Stimulated activated memory B cell treated with anti-CD40 and anti-IgM and Interleukin-4, amounts not matched to agents 10 μg/mL and 1 μg/mL and 100 μg/mL, for 72 hours (primary cell): ENCODE measurements at regions not wholly inside any gene's neighbourhood (a gene's known extent, or its start where the extent isn't known, plus 50 kb on each side); places are given as distances from the start of the nearest gene placed in this dataset.

Experiments
- ATAC-seq: fragments of 150-1000 bp; cut with Tn5 transposase; 2 replicates; pipeline ENCODE4 v1.10.0; 2021
- H3K27ac Mint-ChIP-seq: one replicate; pipeline ENCODE4 v1.8.0; 2022; ENCODE audit warnings: mild to moderate bottlenecking, mixed read lengths
- H3K27me3 Mint-ChIP-seq: one replicate; pipeline ENCODE4 v1.8.0; 2022; ENCODE audit warnings: mixed read lengths
- H3K36me3 Mint-ChIP-seq: one replicate; pipeline ENCODE4 v1.8.0; 2022; ENCODE audit warnings: mixed read lengths
- H3K4me1 Mint-ChIP-seq: one replicate; pipeline ENCODE4 v1.8.0; 2022; ENCODE audit warnings: mixed read lengths
- H3K4me3 Mint-ChIP-seq: one replicate; pipeline ENCODE4 v1.8.0; 2022; ENCODE audit warnings: mild to moderate bottlenecking, moderate library complexity, mixed read lengths
- H3K9me3 Mint-ChIP-seq: one replicate; pipeline ENCODE4 v1.8.0; 2022; ENCODE audit warnings: mixed read lengths

GRCh38 chr13:94928127-94928775, 215.9 kb upstream of the SOX21 start:
- no peaks in the 10 kb centered on the region for H3K9me3 Mint-ChIP-seq
- no peak overlapping the region for H3K27ac Mint-ChIP-seq
- no peaks in the 10 kb centered on the region for H3K27me3 Mint-ChIP-seq
- H3K36me3 Mint-ChIP-seq: no peaks in the 10 kb centered on the region
- H3K4me1 Mint-ChIP-seq: no peaks in the 10 kb centered on the region
- no peak overlapping the region for H3K4me3 Mint-ChIP-seq
- ATAC-seq: no peak

DNA sequence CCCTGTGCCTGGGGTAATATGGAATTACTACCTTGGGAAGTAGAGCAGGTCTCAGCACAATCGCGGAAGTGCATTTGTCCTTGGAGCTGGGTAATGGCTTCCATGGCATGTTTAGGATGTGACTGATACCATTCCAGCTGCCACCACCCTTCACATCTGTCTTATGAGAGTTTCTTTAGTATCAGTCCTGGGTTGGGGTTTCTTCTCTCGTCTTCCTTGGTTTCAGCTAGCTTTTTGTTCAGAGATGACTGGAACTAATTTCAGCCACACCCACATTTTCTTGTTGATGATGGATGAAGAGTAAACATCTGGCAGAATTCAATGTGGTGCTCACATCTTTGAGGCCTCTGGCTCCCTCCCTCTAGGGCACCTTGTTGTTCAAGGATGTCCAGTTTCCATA, 212.9 kb upstream of the SOX21 start:
- H3K9me3 Mint-ChIP-seq: no peaks in the 10 kb centered on the region
- no peaks in the 10 kb centered on the region for H3K27me3 Mint-ChIP-seq
- no peak for ATAC-seq
- no peak overlapping the region for H3K4me3 Mint-ChIP-seq
- no peaks in the 10 kb centered on the region for H3K36me3 Mint-ChIP-seq
- H3K27ac Mint-ChIP-seq: no peak overlapping the region
- no peaks in the 10 kb centered on the region for H3K4me1 Mint-ChIP-seq

DNA sequence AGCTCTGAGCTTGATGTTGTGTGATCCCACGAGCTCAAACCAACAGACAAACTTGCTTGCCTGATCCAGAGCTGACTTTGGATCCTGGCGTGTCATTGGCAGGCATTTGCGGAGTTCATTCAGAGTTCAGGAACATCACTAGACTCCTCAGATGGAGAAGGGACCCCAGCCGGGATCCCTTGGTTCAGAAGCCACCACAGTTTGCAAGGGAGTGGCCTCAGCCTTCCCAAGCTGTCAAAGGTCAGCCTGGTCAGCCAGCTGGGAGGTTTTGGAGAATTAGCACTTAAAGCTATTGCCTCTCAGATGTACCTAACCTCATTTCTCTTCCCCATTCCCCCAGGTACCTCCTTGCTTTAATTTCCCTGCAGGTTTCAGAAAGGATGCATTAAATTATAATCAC, 208.8 kb upstream of the SOX21 start:
- Mint-ChIP-seq H3K9me3 (peaks cover 4% of the 10 kb centered on the region), H3K4me1 (no peaks in the 10 kb centered on the region), H3K36me3 (no peaks in the 10 kb centered on the region), H3K27ac (no peak overlapping the region), H3K27me3 (no peaks in the 10 kb centered on the region), H3K4me3 (no peak overlapping the region)
- no peak for ATAC-seq

DNA sequence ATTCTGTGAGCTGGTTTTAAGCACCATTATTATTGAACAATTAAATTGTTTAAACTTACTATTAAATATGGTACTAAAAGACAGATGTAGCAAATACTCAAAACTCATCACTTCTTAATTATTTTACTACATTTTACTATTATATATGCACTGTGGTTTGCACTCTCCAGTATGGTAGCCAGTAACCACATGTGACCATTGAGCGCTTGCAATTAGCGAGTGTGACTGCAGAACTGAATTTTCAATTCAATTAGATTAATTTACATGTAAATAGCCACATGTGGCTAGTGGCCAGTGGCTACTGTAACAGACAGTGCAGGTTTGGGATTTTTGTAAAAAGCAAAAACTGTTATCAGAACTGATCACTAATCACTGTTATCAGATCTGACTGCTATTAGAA, 208.2 kb upstream of the SOX21 start:
- peaks cover 4% of the 10 kb centered on the region for H3K9me3 Mint-ChIP-seq
- no peak for ATAC-seq
- H3K27me3 Mint-ChIP-seq: no peaks in the 10 kb centered on the region
- H3K4me3 Mint-ChIP-seq: no peak overlapping the region
- H3K27ac Mint-ChIP-seq: no peak overlapping the region
- H3K36me3 Mint-ChIP-seq: no peaks in the 10 kb centered on the region
- no peaks in the 10 kb centered on the region for H3K4me1 Mint-ChIP-seq

- ATAC-seq: no peak
- H3K9me3 Mint-ChIP-seq: peaks cover 4% of the 10 kb centered on the region
- no peak overlapping the region for H3K4me3 Mint-ChIP-seq
- no peaks in the 10 kb centered on the region for H3K36me3 Mint-ChIP-seq
- no peaks in the 10 kb centered on the region for H3K4me1 Mint-ChIP-seq
- no peak overlapping the region for H3K27ac Mint-ChIP-seq
- H3K27me3 Mint-ChIP-seq: no peaks in the 10 kb centered on the region
Measured at GRCh38 chr13:94917824-94918223, 205.5 kb upstream of the SOX21 start.

DNA sequence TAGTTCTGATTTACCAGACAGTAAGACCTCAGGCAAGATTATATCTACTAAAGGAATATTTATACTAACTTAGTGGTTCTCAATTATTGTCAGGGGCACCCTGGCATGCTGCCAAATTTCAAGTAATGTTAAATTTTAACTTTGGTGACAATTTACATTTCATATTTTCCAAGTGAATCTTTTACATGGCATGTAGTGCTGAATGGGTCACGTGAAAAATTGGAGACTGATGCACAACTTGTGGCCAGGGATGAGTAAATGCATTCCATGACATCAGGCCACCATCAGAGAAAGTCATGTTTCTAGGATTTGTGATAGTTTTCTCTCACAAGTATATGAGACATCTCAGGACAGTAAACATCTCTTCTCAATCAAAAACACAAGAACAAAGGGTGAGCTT, 202.6 kb upstream of the SOX21 start:
- H3K27ac Mint-ChIP-seq: no peak overlapping the region
- H3K27me3 Mint-ChIP-seq: peaks cover 28% of the 10 kb centered on the region
- no peaks in the 10 kb centered on the region for H3K4me1 Mint-ChIP-seq
- ATAC-seq: no peak
- H3K36me3 Mint-ChIP-seq: no peaks in the 10 kb centered on the region
- H3K9me3 Mint-ChIP-seq: peaks cover 4% of the 10 kb centered on the region
- no peak overlapping the region for H3K4me3 Mint-ChIP-seq

GRCh38 chr13:94906605-94907004, 194.3 kb upstream of the SOX21 start:
- H3K27ac Mint-ChIP-seq: no peak overlapping the region
- H3K36me3 Mint-ChIP-seq: no peaks in the 10 kb centered on the region
- H3K9me3 Mint-ChIP-seq: no peaks in the 10 kb centered on the region
- H3K4me1 Mint-ChIP-seq: no peaks in the 10 kb centered on the region
- no peak overlapping the region for H3K4me3 Mint-ChIP-seq
- peaks cover 35% of the 10 kb centered on the region for H3K27me3 Mint-ChIP-seq
- no peak for ATAC-seq

- H3K27me3 Mint-ChIP-seq: no peaks in the 10 kb centered on the region
- H3K9me3 Mint-ChIP-seq: no peaks in the 10 kb centered on the region
- no peaks in the 10 kb centered on the region for H3K36me3 Mint-ChIP-seq
- H3K4me3 Mint-ChIP-seq: no peak overlapping the region
- H3K4me1 Mint-ChIP-seq: no peaks in the 10 kb centered on the region
- H3K27ac Mint-ChIP-seq: no peak overlapping the region
- ATAC-seq: peak; percentile 34
Measured at GRCh38 chr13:94902722-94903407, 190.5 kb upstream of the SOX21 start.

DNA sequence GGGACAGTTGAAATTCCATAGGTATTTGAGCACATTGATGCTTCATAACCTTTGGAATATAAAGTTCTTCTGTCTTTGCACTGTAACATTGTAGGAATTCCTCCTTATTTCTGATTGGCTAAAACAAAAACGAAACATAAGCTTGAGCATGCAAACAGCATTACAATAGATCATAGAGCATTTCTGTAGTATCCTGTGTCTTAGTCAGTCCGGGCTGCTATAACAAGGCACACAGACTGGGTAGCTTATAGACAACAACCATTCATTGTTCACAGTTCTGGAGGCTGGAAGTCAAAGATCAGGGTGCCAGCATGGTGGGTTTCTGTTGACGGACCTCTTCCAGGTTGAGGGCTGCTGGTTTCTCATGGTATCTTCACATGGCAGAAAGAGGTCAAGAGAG, 188.7 kb upstream of the SOX21 start:
- H3K36me3 Mint-ChIP-seq: no peaks in the 10 kb centered on the region
- H3K27ac Mint-ChIP-seq: no peak overlapping the region
- H3K9me3 Mint-ChIP-seq: no peaks in the 10 kb centered on the region
- H3K4me3 Mint-ChIP-seq: no peak overlapping the region
- no peak for ATAC-seq
- no peaks in the 10 kb centered on the region for H3K27me3 Mint-ChIP-seq
- H3K4me1 Mint-ChIP-seq: no peaks in the 10 kb centered on the region

GRCh38 chr13:94896719-94897317, 184.5 kb upstream of the SOX21 start:
- Mint-ChIP-seq H3K36me3 (no peaks in the 10 kb centered on the region), H3K4me3 (no peak overlapping the region), H3K27me3 (no peaks in the 10 kb centered on the region), H3K9me3 (no peaks in the 10 kb centered on the region), H3K4me1 (no peaks in the 10 kb centered on the region), H3K27ac (no peak overlapping the region)
- ATAC-seq: no peak

GRCh38 chr13:94896238-94896637, 183.9 kb upstream of the SOX21 start:
- no peak overlapping the region for H3K27ac Mint-ChIP-seq

DNA sequence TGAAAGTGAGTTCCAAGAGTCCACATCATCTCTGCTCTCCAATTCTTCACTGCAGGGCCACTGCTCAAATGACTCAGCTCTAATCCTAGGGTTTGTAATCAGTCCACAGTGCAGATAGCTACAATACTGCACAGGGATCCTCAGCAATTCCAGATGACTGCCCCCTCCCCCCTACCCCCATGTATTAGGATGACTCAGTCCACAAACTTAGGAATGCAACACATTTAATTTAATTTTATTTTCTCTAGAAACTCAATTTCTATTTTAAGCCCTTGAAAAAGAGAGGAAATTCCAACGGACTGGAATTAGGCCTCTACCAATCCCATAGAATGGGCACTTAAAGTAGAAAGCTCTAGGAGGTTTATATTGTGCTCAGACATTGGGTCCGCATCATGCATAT, 173.8 kb upstream of the SOX21 start:
- H3K4me1 Mint-ChIP-seq: no peaks in the 10 kb centered on the region
- H3K4me3 Mint-ChIP-seq: no peak overlapping the region
- no peaks in the 10 kb centered on the region for H3K36me3 Mint-ChIP-seq
- peaks cover 3% of the 10 kb centered on the region for H3K9me3 Mint-ChIP-seq
- H3K27ac Mint-ChIP-seq: no peak overlapping the region
- no peak for ATAC-seq
- no peaks in the 10 kb centered on the region for H3K27me3 Mint-ChIP-seq

More at GRCh38 chr13:94896238-94896637, 183.9 kb upstream of the SOX21 start:
- H3K4me1 Mint-ChIP-seq: no peaks in the 10 kb centered on the region
- H3K27me3 Mint-ChIP-seq: no peaks in the 10 kb centered on the region
- no peak overlapping the region for H3K4me3 Mint-ChIP-seq
- H3K36me3 Mint-ChIP-seq: no peaks in the 10 kb centered on the region
- H3K9me3 Mint-ChIP-seq: no peaks in the 10 kb centered on the region
- ATAC-seq: no peak

- H3K27ac Mint-ChIP-seq: no peak overlapping the region
- no peaks in the 10 kb centered on the region for H3K27me3 Mint-ChIP-seq
- no peak for ATAC-seq
- H3K4me3 Mint-ChIP-seq: no peak overlapping the region
- H3K36me3 Mint-ChIP-seq: no peaks in the 10 kb centered on the region
- no peaks in the 10 kb centered on the region for H3K4me1 Mint-ChIP-seq
- peaks cover 3% of the 10 kb centered on the region for H3K9me3 Mint-ChIP-seq
Measured at GRCh38 chr13:94880463-94880862, 168.1 kb upstream of the SOX21 start.

DNA sequence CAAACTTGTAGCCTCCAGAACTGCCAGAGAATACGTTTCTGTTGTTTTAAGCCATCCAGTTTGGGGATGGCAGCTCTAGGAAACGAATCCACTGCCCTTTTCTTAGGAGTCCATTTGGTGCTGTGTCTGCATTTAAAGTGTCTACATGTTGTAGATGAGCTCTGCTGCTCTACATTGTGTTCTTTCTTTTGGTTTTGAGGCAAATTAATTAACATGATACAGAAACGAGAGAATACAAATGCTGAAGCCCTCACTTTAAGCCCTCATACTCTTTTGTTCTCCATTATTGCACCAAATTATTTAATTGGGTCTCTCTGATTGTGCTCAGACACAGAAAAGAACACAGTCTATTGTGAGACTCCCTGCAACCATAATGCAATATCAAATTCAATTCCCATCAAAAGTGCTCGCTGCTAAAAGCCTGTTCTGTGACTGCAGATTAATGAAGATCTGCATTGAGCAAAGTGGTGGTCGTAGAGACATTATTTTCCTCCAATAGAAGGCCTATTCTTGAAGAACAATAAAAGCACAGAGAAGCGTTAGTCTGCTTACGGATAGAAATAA, 166.3 kb upstream of the SOX21 start:
- ATAC-seq: no peak
- Mint-ChIP-seq H3K4me1 (no peaks in the 10 kb centered on the region), H3K9me3 (no peaks in the 10 kb centered on the region)

DNA sequence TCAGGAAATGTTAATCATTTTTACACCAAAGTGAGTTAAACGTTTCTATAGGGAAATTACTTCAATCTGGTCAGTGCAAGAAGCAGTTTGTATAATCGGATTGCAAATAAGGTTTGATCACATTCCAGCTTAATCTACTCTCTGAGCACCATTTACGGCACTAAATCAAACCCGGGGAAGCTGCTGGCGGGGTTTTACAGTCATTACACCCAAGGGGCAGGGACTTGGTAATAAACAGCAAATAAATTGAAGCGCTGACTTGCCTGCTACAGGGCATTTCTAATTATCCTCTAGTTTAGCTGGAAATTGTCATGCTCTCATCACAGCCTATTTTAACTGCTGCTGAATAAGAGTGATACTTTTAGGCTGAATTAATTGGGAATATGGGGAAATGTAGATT, 152.1 kb upstream of the SOX21 start:
- no peak overlapping the region for H3K27ac Mint-ChIP-seq
- H3K27me3 Mint-ChIP-seq: no peaks in the 10 kb centered on the region
- no peak overlapping the region for H3K4me3 Mint-ChIP-seq
- H3K9me3 Mint-ChIP-seq: no peaks in the 10 kb centered on the region
- no peaks in the 10 kb centered on the region for H3K36me3 Mint-ChIP-seq
- no peak for ATAC-seq
- H3K4me1 Mint-ChIP-seq: peaks cover 8% of the 10 kb centered on the region

More for the DNA sequence above, 166.3 kb upstream of the SOX21 start:
- Mint-ChIP-seq H3K4me3 (no peak overlapping the region), H3K36me3 (no peaks in the 10 kb centered on the region), H3K27ac (no peak overlapping the region), H3K27me3 (no peaks in the 10 kb centered on the region)

DNA sequence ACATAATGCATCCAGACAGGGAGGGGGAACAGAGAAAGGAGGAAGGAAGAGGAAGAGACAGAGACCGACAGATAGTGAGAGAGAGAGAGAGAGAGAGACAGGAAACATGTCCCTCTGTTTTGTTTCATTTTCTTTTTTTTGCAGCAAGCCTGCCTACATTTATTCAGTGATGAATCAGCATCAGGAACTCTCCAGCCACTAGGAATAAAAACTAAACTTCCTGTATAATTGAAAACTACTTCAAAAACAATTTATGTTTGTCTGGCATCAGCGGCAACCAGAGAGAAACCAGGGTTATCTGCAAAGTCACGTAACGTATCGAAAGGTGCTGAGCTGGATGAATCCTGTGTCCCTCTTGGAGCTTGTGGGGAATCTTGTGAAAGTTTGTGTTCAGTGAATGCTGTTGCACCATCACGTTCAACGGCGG, 148.6 kb upstream of the SOX21 start:
- no peak for ATAC-seq
- Mint-ChIP-seq H3K4me3 (peak overlapping the region; percentile 38), H3K4me1 (peaks cover 8% of the 10 kb centered on the region), H3K27me3 (no peaks in the 10 kb centered on the region), H3K27ac (no peak overlapping the region), H3K9me3 (no peaks in the 10 kb centered on the region), H3K36me3 (no peaks in the 10 kb centered on the region)
